ENCODE measurements at regions not wholly inside any gene's neighbourhood (a gene's known extent, or its start where the extent isn't known, plus 50 kb on each side); places are given as distances from the start of the nearest gene placed in this dataset.

- TF ChIP-seq POLR2A (IDR thresholded peaks at IDR 0.05) (no peak), CTCF (IDR thresholded peaks at IDR 0.05) (no peak)
These were observed 329.0 kb downstream of the ICE1 start for GRCh38 chr5:5751498-5751897.
